HG03521 (cell line): ENCODE measurements at regions not wholly inside any gene's neighbourhood (a gene's known extent, or its start where the extent isn't known, plus 50 kb on each side); places are given as distances from the start of the nearest gene placed in this dataset.
"Not testable (repeated sequence)": the region's sequence is repeated elsewhere in the genome, so short reads cannot be mapped to it uniquely, and the experiment has no call there.

Experiments used
- ATAC-seq: cut with Tn5 transposase; IDR thresholded peaks from one replicate; pipeline ENCODE4 v1.9.1; 2021; ENCODE audit warnings: mild to moderate bottlenecking, moderate library complexity; ENCODE audit not compliant: unreplicated experiment

DNA sequence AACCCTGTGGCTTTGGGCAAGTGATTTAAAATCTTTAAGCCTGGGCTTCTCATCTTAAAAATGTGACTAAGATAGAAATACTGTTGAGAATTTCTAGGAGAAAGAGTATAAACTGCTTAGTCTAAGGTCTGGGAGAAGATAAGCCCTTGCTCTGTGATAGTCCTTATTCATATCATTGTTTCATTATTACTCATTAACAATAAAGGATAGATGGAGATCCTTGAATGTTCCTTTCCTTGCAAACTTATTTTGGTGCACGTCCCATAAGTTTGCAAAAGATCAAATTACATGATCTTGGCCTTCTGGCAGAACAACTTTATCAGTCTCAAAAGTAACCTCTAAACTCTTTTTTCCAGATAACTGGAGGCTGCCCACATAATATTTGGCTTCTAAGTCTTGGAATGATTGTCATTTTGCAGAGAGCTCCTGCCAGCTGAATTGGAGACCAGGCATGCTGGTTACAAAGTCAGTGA is 138.3 kb downstream of the FAM124B start:
- no peak for ATAC-seq

DNA sequence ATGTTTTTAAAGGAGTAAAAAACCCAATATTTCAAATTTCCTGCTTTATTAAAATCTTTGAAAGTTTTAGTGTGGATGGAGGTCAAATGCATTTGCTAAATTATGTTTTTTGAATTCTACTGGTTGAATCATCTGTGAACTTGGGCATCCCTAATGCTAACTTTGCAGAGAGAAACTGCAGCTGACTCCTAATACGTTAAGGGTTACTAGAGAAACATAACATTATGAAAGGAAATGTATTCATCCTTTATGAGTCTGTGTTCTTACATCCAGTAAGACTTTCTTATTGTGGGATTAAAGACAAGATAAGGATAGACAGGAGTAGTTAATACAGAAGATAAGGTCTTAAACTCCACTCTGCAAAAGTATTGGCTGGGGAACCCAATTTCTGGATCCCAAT is 140.6 kb downstream of the FAM124B start:
- ATAC-seq, result no peak

DNA sequence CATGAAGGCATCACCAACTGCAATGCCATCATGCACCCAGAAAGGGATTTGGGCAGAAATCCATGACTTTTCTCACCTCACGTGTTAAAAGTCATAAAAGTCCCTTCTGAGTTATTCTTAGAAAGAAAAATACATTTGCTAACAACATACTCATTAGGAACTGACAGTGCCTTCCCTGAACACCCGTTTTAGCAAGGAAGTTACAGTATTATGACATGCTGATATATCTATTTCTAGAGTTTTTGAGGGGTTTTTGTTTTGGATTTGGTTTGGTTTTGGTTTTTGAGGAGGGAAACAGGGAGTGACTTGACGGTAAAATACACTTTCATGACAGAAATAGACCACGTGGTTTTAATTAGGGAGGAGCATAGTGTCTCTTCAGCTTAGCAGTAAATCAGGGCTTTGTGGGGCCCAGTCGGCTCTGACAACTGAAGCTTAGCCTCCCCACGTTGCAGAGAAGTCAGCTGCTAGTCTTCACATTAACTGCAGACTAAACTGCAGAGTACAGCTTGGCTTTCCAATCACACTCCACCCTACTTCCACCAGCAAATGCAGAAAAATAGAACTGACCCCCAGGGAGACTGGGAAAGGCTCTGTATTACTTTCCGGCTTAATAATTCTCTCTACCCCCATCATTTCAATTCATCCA is 141.4 kb downstream of the FAM124B start:
- no peak for ATAC-seq

DNA sequence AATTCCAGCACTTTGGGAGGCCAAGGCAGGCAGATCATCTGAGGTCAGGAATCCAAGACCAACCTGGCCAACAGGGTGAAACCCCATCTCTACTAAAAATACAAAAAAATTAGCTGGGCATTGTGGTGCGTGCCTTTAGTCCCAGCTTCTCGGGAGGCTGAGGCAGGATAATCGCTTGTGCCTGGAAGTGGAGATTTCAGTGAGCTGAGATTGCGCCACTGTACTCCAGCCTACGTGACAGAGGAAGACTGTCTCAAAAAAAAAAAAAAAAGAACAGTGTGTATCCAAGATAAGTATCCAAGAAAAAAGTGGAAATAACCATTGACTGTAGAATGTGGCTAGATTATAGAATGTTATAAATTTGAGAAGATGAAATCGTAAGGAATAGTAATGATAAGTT is 142.1 kb downstream of the FAM124B start:
- no peak for ATAC-seq

DNA sequence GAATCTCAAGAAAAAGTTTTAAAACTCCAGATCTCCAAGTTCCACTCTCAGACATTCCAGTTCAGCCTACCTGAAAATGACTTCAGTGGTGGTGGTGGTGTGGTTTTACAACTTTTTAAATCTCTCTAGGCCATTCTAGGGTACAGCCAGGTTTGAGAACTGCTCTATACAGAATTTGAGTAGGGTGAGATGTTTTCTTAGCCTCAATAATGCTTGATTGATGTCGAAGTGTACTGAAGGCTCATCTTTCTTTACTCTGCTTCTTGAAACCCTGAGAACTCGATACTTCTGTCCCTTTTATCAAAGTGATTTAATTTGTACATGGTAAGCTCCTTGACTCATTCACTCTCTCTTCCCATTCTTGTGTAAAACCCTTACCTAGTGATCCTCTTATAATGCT is 143.8 kb downstream of the FAM124B start:
- ATAC-seq, result no peak

DNA sequence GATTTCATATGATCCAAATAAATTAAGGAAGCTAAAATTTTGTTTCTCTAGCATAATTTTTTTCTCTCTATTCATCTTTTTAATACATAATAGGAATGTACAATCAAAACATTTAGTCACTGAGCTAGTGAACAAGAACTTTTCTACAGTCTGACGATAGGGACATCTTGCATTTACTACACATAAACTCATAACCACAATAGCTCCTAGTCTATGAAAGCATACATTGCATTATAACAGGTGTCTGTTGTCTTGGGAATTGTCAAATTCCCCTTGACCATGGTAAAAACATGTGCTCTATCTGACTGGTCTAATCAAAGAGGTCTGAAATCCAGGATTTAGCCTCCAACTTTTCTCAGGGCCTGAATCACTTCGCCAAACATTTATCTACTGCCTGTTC is 144.8 kb downstream of the FAM124B start:
- ATAC-seq, result no peak

DNA sequence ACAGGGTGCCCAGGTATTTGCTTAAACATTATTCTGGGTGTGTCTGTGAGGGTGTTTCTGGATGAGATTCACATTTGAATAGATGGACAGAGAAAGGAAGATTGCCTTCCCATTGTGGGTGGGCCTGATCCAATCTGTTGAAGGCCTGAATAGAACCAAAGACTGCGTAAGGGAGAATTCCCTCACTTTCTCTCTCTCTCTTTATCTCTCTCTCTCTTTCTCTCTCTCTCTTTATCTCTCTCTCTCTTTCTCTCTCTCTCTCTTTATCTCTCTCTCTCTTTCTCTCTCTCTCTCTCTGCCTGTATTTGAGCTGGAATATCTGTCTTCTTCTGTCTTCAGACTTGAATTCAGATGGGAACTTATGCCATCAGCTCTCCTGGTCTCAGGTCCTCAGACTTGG is 148.4 kb downstream of the FAM124B start:
- no peak for ATAC-seq

DNA sequence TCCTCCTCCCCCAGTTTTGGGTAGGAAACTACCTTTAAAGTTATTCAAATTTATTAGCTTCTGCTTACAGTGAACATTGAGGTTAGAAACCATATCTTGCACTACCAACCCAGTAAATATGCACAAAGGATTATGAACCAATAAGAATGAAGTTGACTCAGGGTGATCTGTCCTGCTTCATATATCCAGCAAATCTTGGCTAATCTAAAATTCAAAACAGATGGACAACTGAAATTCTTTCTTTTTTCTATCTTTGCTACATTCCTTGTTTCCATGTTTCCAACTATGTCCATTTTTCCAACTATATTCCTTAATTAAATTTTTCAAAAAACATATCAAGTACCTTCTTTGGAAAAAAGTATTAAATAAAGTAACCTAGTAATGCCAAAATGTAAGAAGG is 149.3 kb downstream of the FAM124B start:
- ATAC-seq, result no peak

DNA sequence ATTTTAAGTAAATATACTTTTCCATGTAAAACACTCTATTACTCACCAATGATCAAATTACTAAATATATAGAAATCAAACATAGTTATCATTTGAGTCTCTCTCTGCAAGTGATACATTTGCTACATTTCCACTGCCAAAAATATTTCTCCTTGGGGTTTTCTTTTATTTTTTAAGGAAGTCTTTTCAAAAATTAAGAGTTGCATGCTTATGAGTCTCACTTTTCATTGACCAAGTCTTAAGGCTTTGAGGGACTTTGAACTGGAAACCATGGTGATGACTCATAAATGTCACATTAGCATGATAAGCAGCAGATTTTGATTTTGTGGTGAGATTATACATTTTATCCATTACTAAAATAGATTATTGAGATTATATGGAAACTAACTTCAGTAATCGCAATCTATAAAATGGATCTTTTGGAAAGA is 152.9 kb downstream of the FAM124B start:
- ATAC-seq, result no peak

DNA sequence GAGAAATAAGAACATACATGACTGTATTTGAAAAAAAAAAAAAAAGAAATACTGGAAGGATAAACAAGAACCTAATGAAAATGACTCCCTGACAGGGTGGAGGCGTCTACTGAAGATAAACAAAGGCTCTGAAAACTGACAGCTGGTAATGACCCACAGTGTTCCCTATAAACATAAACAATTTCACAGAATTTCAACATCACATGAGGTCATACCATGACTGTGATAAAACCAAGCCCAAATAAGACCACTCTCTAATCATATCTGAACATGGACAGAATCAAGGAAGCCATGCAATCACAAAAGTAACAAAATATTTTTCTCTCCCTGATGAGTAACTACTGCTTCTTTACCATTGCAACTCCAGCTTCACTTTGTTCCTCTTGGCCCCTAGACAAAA is 159.3 kb downstream of the FAM124B start:
- ATAC-seq, result no peak

DNA sequence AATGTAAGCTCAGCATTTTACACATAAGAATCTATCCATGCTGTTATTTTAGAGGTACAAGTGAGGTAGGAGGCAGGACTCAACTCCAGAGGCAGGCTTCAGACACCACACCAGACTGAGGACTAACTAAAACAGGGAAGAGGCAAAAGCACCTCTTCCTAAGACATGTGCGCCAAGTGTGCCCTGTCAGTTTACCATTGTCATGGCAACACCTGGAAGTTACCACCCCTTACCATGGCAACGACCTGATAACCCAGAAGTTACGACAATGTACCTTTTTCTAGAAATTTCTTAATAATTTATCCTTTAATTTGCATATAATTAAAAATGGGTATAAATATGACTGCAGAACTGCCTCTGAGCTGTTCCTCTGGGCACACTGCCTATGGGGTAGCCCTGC is 160.1 kb downstream of the FAM124B start:
- ATAC-seq, result no peak

DNA sequence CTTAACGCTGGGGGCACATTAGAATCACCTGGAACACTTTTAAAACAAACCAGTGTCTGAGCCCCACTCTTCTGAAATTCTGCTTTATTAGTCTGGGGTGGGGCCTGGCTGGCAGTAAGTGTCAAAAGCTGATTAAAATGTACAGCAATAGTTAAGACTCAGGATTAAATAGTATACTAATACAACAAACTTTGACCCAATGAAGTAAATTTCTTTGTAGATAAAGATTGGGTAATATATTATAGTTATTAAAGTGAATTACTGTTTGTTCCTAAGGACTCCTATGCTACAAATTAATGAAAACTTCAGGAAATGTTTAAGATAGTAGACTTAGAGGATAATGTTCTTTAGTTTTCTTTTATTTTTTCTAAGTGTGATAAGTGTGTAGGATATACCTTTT is 160.9 kb downstream of the FAM124B start:
- no peak for ATAC-seq

DNA sequence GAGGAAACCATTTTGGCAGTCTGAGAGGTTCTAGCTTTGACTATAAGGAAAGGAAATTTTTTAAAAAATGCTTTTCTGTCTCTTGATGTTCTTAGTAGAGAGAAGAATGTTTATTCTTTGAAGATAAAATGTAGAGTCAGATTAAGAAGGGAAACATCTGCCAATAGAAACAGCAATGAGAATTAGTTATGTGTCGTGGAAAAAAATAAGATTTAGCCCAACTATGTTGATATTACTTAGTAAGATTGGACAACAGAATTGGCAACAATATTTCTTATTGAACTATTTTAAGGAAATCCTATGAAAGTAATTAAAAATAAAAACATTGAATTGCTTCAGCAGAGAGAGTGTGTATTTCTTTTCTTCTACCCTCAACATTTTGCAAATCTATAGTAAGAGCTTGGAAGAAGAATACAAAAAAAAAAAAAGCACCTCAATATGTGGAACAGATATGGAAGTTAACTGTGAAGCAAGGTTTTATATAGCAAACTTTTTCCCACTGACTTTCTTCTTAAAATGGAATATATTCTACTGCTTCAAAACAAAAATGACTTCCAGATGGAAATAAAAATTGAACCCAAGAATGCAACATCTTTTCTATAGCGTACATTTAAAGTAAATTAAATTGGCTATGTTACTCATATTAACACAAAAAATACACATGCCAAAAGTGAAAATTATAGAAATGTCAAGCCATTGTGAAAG is 177.9 kb downstream of the FAM124B start:
- ATAC-seq, result no peak

DNA sequence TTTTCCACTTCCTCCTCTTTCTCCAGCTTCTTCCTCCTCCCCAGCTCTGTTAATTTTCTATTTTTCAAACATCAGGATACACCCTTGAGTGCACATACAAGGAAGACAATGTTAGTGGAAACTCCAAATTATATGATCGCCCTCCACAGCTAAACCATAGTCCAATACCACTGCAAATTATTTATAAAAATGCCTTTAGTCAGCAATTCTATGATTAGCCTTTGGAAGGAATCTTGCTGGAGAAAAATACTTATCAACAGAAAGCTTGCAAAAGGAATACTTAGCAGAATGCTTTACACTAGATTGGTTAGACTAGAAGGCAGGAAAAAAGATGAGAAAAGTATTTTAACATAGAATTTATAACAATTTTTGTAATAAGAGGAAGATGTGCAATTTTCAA is 178.9 kb downstream of the FAM124B start:
- ATAC-seq, result no peak

DNA sequence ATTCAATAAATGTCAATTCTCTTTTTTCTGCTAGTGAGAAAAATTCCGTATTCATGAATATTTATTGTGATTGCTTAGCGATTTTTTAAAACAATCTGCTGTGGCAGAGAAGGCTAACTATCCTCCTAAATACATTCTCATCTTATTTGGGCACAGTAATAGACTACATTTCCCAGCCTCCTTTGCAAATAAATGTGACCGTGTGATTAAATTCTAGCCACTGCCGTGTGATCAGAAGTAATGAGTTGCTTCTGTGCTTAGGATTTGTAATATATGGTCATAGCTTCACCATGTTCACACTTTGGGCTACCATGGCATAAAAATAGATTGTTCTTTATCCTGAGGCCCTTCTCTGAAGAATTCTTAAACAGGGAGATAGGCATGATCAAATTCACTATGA is 179.6 kb downstream of the FAM124B start:
- no peak for ATAC-seq

DNA sequence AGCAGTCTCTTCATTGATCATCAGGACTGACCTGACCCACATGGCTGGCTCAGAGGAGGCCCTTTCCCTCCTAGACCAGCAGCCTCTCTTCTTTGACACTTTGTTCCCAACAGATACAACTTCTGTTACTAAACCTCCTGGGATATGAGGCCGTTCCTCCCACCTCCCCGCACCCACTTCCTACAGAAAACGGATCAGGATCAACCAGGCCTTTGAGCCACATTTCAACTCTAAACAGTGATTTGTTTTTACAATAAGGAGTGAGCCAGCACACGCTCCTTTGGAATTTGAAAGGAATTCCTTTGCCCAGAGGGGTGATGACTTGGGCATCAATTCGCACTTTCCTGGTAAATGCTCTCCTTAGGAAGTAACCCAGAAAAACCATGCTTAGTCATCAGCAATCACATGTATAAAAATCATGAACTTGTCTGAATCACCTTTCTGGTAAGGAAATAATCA is 180.4 kb downstream of the FAM124B start:
- ATAC-seq, result no peak

DNA sequence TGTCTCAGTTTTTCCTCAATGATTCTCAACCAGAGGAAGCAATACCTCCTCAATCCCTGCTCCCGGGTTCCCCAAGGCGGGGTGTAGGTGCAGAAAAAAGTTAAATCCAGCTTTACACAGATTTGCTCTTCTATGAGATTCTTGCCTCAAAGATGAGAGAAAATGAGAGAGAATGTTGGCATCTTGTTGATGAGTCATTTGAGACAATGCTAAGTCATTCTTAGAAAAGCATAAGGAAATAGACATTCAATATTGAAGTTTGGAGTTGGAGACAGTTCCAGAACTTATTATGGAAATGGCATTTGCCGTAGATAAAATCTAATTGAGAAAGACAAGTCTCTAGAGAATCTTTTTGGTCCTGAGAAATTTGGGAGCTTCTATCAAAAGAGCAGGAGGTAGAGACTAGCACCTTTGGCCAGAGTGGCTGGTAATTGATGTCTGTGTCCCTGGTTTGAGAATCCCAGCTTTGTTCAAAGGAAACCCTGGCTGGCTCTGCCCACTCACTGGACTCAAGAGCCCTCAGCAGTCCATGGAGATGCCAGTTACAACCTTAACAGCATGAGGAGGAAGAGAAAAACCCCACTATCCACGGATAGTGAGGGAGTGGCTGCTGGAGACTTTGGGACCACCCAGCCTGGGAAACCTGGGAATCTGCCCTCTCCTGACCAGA is 181.2 kb downstream of the FAM124B start:
- no peak for ATAC-seq

DNA sequence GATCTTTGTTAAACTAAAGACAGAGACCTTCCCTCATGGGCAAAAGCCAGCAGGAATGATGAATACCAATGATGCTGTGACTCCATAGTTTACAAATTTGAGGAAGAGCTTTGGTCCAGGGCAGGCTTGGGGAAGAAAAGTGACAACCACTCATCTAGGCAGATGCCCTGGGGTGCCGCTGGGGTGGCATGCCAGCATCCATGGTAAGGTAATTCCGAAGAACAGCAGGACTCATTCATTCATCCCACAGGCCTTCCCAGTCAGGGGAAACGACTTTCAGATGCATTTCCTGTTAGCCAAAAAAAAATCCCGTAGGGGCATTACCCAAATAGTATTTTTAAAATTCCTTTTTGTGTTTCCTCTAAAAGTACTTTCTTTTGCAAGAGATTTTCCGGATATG is 180.7 kb upstream of the SERPINE2 start:
- ATAC-seq, result no peak

DNA sequence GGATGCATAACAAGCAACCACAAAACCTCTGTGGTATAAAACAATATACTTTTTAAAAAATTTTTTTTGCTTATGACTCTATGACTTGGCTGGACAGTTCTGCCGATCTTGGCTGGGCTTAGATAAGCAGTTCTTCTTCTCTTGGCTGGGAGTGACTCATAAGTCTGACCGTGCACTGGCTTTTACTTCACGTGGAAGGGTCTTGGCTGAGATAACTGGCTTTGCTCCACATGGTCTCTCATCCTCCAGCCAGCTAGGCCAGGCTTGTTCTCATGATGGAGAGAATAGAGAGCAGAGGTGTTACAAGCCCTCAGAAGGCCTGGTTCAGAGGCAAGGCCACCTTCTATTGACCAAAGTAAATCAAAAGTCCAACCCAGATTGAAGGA is 178.9 kb upstream of the SERPINE2 start:
- ATAC-seq, result no peak

DNA sequence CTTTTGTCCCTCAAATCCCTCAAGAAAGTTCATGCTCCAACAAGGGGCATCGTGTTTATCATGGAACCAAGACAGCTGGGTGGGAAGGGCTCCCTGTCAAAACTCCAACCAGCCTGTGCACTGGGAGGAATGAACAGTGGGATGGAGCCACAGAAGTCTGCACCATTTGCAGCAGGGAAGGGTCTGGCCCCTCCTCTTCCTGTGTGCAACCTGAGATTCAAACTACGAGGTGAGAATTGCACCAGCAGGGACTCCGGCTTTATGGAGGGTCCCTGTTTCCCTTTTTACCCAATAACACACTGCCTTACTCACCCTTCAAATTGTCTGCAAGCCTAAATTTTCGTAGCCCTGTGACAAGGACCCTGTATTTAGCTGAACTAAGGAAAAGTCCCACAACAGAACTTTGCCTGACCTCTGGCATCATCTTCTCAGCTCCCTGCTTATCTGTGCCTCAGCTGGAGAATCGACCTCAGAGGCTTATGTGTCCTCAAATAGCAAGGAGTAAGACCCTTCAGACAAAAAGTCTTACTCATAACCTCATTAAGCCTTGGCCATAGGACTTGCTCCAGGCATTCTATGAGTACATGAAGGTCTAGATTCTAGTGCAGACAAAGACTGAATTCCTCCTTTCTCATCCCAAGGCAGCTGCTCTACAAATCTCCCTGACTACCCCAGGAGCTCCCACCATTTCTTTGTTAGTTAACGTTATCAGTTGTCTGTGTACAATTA is 178.3 kb upstream of the SERPINE2 start:
- ATAC-seq, result no peak

DNA sequence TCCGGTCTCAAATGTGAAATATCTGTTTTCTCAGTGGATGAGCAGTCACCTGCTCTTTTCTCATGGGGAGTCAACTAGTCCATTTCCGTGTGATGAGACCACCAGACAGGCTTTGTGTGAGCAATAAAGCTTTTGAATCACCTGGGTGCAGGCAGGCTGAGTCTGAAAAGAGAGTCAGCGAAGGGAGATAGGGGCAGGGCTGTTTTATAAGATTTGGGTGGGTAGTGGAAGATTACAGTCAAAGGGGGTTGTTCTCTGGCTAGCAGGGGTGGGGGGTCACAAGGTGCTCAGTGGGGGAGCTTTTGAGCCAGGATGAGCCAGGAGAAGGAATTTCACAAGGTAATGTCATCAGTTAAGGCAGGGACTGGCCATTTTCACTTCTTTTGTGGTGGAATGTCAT is 176.5 kb upstream of the SERPINE2 start:
- ATAC-seq, result not testable (repeated sequence)
